HG02852 (cell line): ENCODE measurements at regions not wholly inside any gene's neighbourhood (a gene's known extent, or its start where the extent isn't known, plus 50 kb on each side); places are given as distances from the start of the nearest gene placed in this dataset.
"Not testable (repeated sequence)": the region's sequence is repeated elsewhere in the genome, so short reads cannot be mapped to it uniquely, and the experiment has no call there.

Source experiments
- ATAC-seq: cut with Tn5 transposase; IDR thresholded peaks from one replicate; pipeline ENCODE4 v1.9.1; 2021; ENCODE audit warnings: mild to moderate bottlenecking, moderate library complexity; ENCODE audit not compliant: unreplicated experiment

GRCh38 chr9:62145648-62146047 lies 955.8 kb downstream of the SPATA31A7 start:
- not testable (repeated sequence) for ATAC-seq
